H1 (cell line): ENCODE measurements at regions not wholly inside any gene's neighbourhood (a gene's known extent, or its start where the extent isn't known, plus 50 kb on each side); places are given as distances from the start of the nearest gene placed in this dataset.

Experiments
- HDAC2 ChIP-seq, 2 experiments: fragments of 300-600 bp in 1 of 2; sonication (generic) in 1 of 2; IDR thresholded peaks; 2 replicates each; pipeline ENCODE4 v1.6.1; 2011 to 2012; ENCODE audit warnings: low read depth in 2 of 2, low read length in 2 of 2, mild to moderate bottlenecking in 2 of 2, moderate library complexity in 2 of 2, borderline replicate concordance in 1 of 2, inconsistent platforms in 1 of 2
- SAP30 ChIP-seq: fragments of 300-600 bp; sonication (generic); IDR thresholded peaks from 2 replicates; pipeline ENCODE4 v1.7.1; 2012; ENCODE audit warnings: low read length, moderate library complexity, mild to moderate bottlenecking, inconsistent platforms; ENCODE audit not compliant: insufficient read depth, insufficient replicate concordance
- SP1 ChIP-seq: IDR thresholded peaks from 2 replicates; pipeline ENCODE4 v1.6.1; 2011; ENCODE audit warnings: low read depth, low read length
- SP4 ChIP-seq: IDR thresholded peaks from 2 replicates; pipeline ENCODE4 v1.6.1; 2012; ENCODE audit warnings: low read length, inconsistent platforms
- ZNF274 ChIP-seq: IDR thresholded peaks from 2 replicates; pipeline ENCODE4 v1.7.0; 2012; ENCODE audit warnings: low read length, borderline replicate concordance; ENCODE audit errors: extremely low read depth
- TF ChIP-seq, protein P1 (sequence below): IDR thresholded peaks from 2 replicates; pipeline ENCODE4 v1.6.1; 2012; ENCODE audit warnings: low read length, inconsistent platforms

DNA sequence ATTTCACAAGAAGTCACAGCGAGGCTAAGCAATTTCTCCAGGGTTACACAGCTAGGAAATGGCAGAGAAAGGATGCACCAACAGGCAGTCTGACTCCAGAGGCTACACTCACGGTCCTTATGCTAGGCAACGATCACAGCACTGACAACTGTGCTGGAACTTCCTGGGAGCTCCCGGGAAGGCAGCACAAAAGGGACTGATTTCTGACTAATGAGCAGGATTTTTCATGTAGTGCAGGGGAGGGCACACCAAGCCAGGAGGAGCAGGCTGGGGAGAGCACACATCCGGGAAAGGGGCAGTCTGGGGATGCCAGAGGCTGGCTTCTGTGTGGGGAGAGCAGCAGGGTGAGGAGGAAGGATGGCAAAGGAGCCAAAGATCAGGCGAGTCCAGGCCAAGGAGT, 486.7 kb downstream of the OMA1 start (continued):
- TF ChIP-seq, protein P1, sequence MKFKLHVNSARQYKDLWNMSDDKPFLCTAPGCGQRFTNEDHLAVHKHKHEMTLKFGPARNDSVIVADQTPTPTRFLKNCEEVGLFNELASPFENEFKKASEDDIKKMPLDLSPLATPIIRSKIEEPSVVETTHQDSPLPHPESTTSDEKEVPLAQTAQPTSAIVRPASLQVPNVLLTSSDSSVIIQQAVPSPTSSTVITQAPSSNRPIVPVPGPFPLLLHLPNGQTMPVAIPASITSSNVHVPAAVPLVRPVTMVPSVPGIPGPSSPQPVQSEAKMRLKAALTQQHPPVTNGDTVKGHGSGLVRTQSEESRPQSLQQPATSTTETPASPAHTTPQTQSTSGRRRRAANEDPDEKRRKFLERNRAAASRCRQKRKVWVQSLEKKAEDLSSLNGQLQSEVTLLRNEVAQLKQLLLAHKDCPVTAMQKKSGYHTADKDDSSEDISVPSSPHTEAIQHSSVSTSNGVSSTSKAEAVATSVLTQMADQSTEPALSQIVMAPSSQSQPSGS = no peak
- TF ChIP-seq ZNF274 (no peak), HDAC2 (IDR thresholded peaks at IDR 0.05; ENCODE audit: borderline replicate concordance in 1 of 2, low read depth in 2 of 2, low read length in 2 of 2) (no peak), SP1 (no peak), SAP30 (no peak), SP4 (no peak)
- TF ChIP-seq, all 59 proteins: peak for 0
